ENCODE measurements at regions not wholly inside any gene's neighbourhood (a gene's known extent, or its start where the extent isn't known, plus 50 kb on each side); places are given as distances from the start of the nearest gene placed in this dataset.

DNA sequence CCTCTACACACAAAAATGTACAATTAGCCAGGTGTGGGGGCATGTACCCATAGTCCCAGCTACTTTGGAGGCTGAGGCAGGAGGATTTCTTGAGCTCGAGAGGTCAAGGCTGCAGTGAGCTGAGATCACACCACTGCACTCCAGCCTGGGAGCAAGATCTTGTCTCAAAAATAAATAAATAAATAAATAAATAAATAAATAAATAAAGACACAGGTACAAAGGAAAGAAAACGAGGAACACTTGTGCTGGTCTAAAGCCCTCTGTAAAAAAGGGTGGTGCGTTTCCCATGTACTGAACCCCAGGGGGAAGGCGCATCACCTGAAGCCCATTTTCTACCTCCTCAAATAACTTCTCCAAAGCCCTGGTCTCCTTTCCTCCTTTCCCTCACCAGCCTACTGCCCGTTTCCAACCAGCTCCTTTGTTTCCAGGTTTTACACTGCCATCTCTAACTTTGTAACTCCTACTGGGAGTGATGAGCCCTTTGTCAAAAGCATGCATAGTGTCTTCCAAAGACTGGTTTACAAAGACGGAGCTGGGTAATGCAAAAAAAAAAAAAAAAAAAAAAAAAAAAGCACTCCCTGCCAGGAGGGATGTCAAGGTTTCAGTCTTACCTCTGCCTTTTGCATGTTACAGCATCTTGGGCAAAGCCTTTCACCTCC is 81.5 kb upstream of the SOX4 start:
- Mint-ChIP-seq H3K36me3 (no peaks in the 10 kb centered on the region), H3K4me3 (no peak overlapping the region), H3K4me1 (no peaks in the 10 kb centered on the region), H3K27me3 (ENCODE audit: low read depth) (no peaks in the 10 kb centered on the region), H3K27ac (no peak overlapping the region), H3K9me3 (peaks cover 3% of the 10 kb centered on the region)
- TF ChIP-seq CTCF (IDR thresholded peaks at IDR 0.05; ENCODE audit: unreplicated experiment) = no peak
- no peak for DNase-seq (ENCODE audit: low spot score in 2 of 2, unreplicated experiment in 2 of 2)

- no peaks in the 10 kb centered on the region for H3K4me1 Mint-ChIP-seq
- H3K27ac Mint-ChIP-seq = no peak overlapping the region
- H3K36me3 Mint-ChIP-seq = no peaks in the 10 kb centered on the region
- H3K9me3 Mint-ChIP-seq = no peaks in the 10 kb centered on the region
- TF ChIP-seq CTCF (IDR thresholded peaks at IDR 0.05; ENCODE audit: unreplicated experiment) = no peak
- H3K4me3 Mint-ChIP-seq = no peak overlapping the region
- H3K27me3 Mint-ChIP-seq (ENCODE audit: low read depth) = no peaks in the 10 kb centered on the region
- DNase-seq (ENCODE audit: low spot score in 2 of 2, unreplicated experiment in 2 of 2) = no peak
Observed at GRCh38 chr6:21514288-21514687, 79.3 kb upstream of the SOX4 start.

DNA sequence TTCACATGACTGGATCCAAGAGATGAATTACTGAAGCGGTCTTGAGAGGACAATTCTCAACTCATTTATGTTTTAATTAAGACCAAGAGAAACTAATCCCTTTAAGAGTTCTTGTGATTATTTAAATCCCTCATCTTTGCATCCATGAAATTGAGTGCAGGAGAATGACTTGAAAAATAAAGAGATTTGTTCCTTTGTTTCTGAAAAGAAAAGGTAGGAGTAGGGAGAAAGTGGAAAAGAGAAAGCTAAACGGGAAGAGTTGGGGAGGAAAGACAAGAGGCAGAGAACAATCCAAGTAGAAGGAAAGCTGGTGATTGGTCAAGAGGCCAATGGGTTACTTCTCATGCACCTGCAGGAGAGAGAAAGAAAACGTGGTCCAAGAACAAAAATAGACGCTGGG is 75.2 kb upstream of the SOX4 start:
- H3K4me1 Mint-ChIP-seq = peaks cover 11% of the 10 kb centered on the region
- no peaks in the 10 kb centered on the region for H3K27me3 Mint-ChIP-seq (ENCODE audit: low read depth)
- no peak overlapping the region for H3K27ac Mint-ChIP-seq
- no peak for TF ChIP-seq CTCF (IDR thresholded peaks at IDR 0.05; ENCODE audit: unreplicated experiment)
- no peaks in the 10 kb centered on the region for H3K36me3 Mint-ChIP-seq
- H3K9me3 Mint-ChIP-seq = no peaks in the 10 kb centered on the region
- DNase-seq (ENCODE audit: low spot score in 2 of 2, unreplicated experiment in 2 of 2) = no peak
- no peak overlapping the region for H3K4me3 Mint-ChIP-seq

DNA sequence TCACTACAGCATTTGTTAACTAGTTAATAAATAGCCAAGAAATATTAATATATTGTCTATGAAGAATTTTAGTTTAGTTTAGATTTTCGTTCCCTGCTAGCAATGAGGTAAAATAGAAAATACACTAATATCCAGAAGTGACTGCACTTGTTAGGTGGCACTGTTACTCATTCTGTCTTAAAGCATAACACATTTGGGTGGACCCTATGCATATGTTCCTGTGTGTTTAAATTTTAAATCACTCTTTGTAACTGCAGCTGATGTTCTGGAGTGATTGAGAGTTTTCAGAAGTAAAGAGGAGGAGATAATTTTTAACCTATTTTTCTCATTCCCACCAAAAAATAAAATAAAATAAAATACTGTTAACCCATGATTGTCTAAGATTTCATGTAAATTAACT is 73.9 kb upstream of the SOX4 start:
- Mint-ChIP-seq H3K36me3 (no peaks in the 10 kb centered on the region), H3K27ac (no peak overlapping the region), H3K4me1 (peaks cover 17% of the 10 kb centered on the region), H3K27me3 (ENCODE audit: low read depth) (no peaks in the 10 kb centered on the region), H3K4me3 (no peak overlapping the region), H3K9me3 (no peaks in the 10 kb centered on the region)
- no peak for TF ChIP-seq CTCF (IDR thresholded peaks at IDR 0.05; ENCODE audit: unreplicated experiment)
- no peak for DNase-seq (ENCODE audit: low spot score in 2 of 2, unreplicated experiment in 2 of 2)

- no peak overlapping the region for H3K27ac Mint-ChIP-seq
- H3K9me3 Mint-ChIP-seq = no peaks in the 10 kb centered on the region
- no peaks in the 10 kb centered on the region for H3K36me3 Mint-ChIP-seq
- peaks cover 17% of the 10 kb centered on the region for H3K4me1 Mint-ChIP-seq
- H3K4me3 Mint-ChIP-seq = no peak overlapping the region
- no peaks in the 10 kb centered on the region for H3K27me3 Mint-ChIP-seq (ENCODE audit: low read depth)
- TF ChIP-seq CTCF (IDR thresholded peaks at IDR 0.05; ENCODE audit: unreplicated experiment) = no peak
- no peak for DNase-seq (ENCODE audit: low spot score in 2 of 2, unreplicated experiment in 2 of 2)
Observed at GRCh38 chr6:21521276-21521675, 72.3 kb upstream of the SOX4 start.

All from mesothelial cell of epicardium (in vitro differentiated cells).